Gastroesophageal sphincter (tissue), 3 donors: ENCODE measurements at regions not wholly inside any gene's neighbourhood (a gene's known extent, or its start where the extent isn't known, plus 50 kb on each side); places are given as distances from the start of the nearest gene placed in this dataset.

ENCODE experiments used
- CTCF ChIP-seq, 4 experiments: fragments of 200-600 bp in 2 of 4; fragments of 450-650 bp in 2 of 4; sonication (generic) in 1 of 4; IDR thresholded peaks; one replicate each; pipeline ENCODE4 v1.5.1; 2017 to 2019; ENCODE audit warnings: antibody characterized with exemption in 4 of 4, mild to moderate bottlenecking in 2 of 4, moderate library complexity in 2 of 4
- POLR2A ChIP-seq, 2 donors: fragments of 450-650 bp; IDR thresholded peaks; one replicate each; pipeline ENCODE4 v1.6.1; 2017; ENCODE audit warnings: antibody characterized with exemption in 2 of 2, mild to moderate bottlenecking in 2 of 2, moderate library complexity in 1 of 2
- POLR2AphosphoS5 ChIP-seq: sonication (generic); formaldehyde crosslinking; IDR thresholded peaks from one replicate; pipeline ENCODE4 v1.6.1; 2017; ENCODE audit warnings: antibody characterized with exemption

DNA sequence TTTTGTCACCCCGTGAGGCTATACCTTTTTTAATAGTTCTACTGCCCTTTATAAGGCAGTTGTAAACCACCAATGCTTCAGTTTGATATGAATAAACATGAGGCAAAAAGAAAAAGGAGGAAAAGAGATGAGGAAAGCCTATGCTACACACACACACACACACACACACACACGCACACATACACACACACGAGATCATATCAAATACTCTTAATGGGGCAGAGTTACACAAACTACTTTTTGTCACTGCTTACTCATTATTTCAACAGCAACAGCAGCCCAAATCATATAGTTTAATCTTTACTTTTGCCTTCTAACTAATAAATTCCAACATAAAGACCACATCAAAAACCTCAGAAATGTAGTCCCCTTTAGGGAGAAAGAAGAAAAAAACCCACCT lies 116.8 kb upstream of the PAM start:
- TF ChIP-seq CTCF (IDR thresholded peaks at IDR 0.05) (no peak), POLR2A (IDR thresholded peaks at IDR 0.05) (no peak), POLR2AphosphoS5 (no peak)
